Activated gamma-delta T cell (primary cell): ENCODE measurements at regions not wholly inside any gene's neighbourhood (a gene's known extent, or its start where the extent isn't known, plus 50 kb on each side); places are given as distances from the start of the nearest gene placed in this dataset.
A peak's percentile ranks its signal among the peaks of the same experiment; 100 is the strongest.
"Not testable (repeated sequence)": the region's sequence is repeated elsewhere in the genome, so short reads cannot be mapped to it uniquely, and the experiment has no call there.

Experiments used
- DNase-seq: peaks from one replicate; lab custom pipeline; 2025; lab: John Stamatoyannopoulos, UW

DNA sequence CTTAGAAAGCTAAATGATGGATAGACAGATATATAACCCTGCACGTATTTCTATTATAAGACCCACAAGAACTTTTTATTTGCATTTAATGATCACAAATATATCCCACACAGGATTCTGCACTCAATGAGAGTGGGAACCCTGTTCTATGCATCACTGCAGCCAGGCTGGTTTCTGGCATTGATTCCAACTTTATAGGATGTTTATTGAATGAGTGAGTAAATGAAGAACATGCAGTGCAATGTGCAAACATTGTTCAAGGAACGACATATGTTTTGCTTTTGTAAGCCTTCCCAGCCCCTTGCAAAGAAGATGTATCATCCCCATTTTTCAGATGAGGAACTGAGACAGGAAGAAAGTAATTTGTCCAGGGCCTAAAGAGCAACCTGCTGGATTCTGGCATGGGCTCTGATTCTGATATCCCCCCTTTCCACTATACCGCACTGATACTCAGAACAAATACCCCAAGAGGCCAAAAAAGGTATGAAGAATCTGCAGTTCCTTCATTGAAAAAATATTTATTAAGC is 246.3 kb downstream of the LACC1 start:
- no peak for DNase-seq

DNA sequence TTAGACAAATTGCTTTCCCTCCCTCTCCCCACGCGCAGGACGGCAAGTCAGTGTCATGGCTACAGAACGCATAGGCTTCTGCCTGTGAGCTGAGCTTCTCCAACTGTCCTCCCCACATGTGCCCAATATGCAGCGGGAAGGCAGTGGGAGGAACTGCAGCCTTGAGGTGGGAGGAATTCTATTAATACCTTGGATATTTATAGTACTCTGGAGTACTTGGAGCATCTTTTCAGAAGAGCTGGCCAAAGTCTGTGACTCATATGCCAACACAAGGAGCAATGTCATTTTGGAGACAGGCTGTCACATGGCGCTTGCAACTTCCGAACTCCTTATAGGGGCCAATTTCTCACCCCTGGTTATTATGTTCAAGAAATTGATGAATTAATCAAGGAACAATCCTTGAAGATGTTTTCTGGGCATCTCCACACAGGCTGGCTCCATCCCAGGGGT is 245.0 kb upstream of the SERP2 start:
- no peak for DNase-seq

DNA sequence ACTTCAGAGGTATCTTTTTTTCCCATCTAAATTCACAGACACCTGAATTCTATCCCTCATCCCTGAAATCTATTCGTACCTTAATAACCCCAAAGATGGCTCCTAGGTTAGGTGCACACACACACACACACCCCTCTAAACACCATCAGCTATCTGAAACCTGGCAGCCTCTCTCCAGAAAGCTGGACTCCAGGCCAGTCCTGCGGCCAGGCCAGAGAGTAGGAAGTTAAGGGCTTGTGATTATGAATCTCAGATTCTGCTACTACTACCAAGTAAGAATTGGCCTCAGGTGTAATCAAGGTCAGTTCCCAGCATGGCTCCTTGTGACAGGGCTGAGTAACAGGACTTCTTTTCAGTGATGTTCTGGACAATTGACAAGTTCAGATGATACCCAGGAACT is 244.2 kb upstream of the SERP2 start:
- no peak for DNase-seq

DNA sequence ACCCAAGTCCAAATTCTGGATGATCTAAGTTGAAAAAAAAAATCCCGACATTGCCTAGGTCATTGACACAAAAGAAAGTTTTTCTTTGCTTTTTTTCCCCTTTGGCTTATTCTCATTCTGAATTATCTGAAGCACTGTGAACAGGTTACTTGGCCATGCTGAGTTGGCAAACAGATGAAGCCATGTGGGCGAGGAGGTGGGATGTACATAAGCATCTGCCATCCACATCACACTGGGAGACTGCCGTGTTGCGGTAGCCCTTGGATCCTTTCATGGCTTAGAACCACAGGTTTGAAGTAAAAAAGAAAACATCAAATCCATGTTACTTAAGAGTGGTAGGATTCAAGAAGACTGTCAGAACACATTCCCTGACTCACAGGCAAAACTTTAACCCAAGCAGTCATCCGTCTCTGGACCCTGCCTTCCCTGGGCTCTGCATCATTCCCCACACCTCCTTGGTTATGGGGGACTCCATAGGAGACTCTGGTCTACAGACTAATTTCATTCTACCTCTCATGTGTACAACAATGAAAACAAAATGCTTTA is 242.5 kb upstream of the SERP2 start:
- DNase-seq = no peak

DNA sequence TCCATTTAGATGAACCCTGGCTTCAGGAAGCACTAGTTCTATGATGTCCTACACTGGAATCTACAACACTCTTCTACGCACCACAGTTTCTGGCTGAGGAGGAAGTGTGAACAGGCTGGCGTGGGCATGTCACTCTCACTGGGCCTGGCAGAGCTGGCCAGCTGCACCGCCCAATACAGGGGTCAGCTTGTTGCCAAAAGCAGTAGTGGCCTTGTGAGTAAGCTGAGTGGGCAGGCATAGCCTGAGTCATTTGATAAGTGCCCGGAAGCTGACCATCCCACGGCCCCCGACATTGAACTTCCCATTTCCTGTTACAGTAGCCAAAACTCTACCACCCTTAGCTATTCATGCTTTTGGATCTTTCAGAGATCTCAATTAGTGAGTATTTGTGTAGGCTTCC is 240.9 kb upstream of the SERP2 start:
- no peak for DNase-seq

DNA sequence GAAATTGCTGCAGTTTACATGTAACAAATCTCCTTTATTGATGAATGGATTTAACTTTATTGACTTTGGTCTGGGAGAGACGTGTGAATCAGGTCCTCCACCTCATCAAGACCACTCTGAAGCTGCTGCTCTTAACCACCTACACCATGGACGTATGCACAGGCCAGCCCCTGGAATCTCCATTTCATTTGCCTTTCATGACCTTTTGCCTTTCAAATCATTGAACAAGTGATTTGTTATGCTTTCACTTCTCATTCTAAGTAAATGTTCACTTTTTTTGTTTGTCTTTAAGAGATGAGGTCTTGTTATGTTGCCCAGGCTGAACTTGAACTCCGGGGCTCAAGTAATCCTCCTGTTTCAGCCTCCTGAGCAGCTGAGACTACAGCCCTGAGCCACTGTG is 240.0 kb upstream of the SERP2 start:
- no peak for DNase-seq

DNA sequence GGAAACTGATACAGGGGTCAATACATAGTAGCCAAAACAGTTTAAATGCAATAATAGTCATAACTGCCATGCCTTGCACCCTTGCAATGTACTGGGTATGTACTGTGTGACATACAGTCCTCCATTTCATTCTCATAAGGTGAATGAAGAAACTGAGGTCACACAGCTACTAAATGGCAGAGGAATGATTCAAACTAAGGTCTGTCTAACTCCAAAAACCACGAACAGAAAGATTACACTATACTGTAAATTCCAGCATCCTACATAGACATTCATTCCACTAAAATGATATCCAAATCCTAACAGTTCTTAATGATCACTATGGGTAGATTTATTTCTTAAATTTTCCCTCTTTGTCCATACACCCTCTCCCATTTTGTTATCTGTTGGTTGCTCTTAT is 238.1 kb upstream of the SERP2 start:
- DNase-seq = no peak

DNA sequence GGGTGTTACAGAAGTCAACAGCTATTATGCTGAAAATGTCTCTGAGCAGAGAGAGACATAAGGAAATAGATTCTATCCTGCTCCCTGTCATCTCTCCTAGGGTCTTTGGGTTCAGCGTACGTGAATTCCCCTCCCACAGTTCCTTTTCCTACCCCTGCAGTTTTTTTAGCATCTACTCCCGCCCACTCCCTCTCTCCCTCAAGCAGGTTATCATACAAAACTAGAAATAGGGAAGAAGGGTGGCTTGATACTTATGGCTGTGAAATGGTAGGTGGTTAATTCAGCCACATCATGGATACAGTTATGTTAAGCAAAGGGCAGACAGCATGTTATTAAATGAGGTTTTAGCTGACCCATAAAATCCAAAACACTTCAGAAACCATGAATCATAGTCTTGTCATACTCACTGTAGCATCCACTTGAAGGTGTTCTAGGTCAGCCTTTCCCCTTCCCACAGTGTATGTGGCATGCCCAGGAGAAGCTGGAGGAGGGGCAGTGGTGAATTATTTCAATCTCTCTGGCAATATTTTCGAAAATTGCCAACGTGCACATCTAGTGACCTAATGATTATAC is 236.8 kb upstream of the SERP2 start:
- DNase-seq = no peak

DNA sequence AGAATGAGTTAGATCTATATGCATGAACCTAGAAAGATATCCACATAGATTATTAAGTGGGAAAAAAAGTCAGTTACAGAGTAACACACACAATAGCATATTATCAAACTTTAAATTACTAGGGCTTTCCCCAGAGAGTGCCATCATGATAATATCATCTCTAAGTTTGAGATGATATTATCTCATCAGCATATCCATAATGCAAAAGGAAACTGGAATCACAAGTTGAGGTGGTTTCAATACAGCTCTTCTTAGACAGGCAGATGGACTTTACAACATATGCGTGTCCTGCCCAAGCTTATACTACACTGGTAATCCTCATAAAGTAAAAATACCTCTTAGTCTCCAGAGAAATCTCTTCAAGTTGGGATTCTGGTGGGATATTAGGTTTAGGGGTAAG is 236.2 kb upstream of the SERP2 start:
- DNase-seq = no peak

DNA sequence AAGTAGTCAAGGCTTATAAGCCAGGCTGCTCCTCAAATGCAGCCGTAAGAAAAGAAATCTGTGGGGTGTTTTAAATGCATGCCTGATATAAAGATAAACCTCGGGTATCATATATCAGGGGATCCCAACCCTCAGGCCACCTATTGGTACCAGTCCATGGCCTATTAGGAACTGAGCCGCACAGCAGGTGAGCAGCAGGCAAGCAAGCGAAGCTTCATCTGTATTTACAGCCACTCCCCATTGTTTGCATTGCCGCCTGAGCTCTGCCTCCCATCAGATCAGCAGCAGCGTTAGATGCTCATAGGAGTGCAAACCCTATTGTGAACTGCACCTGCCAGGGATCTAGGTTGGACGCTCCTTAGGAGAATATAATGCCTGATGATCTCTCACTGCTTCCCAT is 233.5 kb upstream of the SERP2 start:
- DNase-seq = no peak

DNA sequence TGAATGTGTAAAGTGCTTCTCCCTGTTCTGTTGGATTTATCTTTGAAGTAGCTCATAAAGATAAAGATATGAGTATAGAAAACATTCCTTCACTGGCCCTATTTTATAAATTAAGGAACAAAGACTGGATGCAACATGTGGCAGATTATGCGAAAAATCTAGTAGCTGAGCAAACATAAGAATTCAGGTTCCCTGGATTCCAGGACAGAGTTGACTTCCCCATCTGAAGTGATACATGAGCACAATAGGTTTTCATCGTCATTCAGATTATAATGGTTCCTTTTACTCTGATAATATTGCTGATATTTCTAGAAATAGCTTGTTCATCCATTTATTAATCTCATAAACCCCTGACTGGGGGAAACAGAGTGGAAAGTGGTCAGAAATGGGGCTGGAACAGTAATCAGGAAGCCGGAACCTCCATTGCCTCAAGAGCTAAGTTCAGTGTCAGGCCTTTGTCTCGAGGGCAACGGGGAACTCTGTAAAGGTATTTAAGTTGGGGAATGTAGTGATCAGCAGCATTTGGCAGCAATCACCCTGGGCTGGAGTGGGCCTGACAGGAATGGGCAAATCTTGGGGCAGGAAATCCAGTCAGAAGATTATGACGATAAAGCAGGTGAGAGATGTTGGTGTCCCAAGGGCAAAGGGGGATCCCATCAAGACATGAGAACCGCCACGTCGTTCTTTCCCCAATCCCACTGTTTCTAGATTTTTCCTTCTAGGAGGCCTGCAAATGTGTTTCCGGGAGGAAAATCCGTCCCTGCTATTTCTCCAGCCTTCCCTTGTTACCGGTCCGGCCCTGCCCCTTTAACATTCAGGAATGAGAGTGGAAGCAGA is 232.5 kb upstream of the SERP2 start:
- no peak for DNase-seq

DNA sequence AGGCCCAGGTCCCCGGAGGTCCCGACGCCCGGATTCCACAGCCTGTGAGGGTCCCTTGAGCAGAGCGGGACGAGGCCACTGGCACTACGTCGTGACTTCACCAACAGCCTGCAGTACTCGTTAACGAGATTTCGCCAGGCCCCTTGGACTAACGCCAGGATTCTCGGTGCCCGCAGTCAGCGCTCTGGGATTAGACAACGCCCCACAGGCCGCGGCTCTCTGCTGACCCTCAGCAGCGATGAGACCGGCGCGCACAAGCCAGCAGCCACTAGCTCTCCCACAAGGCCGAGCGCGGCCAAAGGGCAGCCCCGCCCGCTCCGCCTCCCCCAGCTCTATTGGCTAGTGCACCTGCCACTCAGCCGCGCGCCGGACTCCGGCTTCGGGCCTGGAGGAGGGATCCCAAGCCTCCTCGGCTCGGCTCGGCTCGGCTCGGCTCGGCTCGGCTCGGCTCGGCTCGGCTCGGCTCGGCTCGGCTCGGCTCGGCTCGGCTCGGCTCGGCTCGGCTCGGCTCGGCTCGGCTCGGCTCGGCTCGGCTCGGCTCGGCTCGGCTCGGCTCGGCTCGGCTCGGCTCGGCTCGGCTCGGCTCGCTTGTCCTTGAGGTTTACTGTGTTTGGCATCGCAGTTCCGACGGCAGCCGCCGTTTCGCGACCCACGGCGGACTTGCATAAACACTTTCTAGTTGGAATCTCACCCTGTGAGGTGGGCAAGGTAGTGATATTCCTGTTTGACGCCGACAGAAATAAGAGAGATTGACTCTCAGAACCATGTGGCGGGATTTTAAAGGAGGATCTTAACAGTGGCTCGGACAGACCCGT is 231.7 kb upstream of the SERP2 start:
- DNase-seq = peak; percentile 94

DNA sequence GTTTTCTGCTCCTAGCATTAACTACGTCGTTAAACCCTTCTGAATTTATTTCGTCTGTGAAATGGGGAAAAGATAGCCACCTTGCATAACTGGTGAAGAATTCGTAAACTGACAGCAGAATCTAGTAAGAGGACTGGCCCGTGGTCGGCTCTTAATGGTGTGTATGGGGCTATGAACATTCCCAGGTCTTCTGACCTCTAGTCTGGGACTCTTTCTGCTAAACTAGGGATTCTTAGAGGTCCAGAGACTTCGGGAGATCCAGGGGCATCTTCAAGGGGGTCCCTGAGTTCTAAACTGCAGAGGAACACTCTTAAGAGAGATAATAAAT is 231.1 kb upstream of the SERP2 start:
- no peak for DNase-seq

DNA sequence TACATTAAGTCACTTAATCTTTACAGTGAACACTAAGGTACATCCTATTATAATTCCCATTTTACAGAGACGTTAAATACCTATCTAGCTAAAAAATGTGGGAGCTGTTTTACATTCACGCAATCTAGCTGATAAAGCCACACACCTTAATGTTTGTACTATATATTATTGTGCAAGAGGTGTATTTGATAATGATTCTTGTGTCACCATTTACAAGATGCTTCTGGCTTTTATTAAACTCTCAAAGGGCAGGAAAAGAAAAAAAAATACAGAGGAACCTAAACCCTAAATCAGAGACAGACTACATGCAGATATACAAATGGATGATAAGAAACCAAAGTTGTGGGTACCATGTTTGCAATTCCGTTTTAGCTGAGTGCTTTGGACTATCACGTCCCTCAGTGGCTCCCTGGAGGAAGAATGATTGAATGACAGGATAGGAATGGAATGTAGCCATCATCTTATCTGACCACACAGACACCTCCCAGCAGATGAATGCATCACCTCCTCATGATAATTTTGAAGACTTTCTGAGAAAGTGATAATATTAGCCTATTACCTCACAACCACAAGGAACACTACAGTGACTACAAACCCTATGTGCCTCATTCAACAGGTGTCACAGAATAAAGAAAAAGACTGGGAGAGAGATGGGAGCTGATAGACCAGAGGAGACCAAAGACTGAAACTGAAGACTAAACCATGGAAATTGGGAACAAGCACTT is 230.5 kb upstream of the SERP2 start:
- no peak for DNase-seq

DNA sequence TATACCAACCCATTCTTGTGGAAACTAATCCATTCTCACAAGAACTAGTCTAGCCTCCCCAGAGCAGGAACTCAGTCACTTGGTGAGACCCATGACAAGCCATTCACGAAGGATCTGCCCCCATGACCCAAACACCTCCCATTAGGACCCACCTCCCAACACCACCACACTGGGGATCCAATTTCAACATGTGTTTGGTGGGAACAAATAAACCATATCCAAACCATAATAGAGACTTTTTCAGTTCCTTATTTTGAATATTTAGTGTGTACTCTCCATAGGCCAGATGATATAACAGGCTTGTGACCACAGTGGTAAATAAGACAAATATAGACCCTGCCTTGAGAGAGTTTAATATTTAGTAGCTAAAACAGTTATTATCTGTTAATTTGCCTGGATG is 227.5 kb upstream of the SERP2 start:
- no peak for DNase-seq

DNA sequence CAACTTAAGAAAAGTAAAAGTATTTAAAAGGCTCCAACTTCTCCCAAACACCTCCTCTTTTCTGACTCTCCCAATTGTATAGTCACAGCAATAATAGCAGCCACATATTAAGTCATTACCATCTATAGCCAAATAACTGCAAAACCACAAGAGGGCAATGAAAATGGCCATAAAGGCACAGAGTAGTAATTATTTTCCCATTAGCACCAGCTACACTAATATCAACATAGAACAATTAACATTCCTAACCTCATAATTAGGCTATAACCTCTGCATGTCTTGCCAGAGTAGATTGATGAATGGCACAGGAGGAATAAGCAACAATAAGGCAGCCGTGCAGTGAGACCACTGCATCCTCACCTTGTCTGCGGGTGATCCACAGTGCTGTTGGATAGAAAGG is 226.4 kb upstream of the SERP2 start:
- no peak for DNase-seq

DNA sequence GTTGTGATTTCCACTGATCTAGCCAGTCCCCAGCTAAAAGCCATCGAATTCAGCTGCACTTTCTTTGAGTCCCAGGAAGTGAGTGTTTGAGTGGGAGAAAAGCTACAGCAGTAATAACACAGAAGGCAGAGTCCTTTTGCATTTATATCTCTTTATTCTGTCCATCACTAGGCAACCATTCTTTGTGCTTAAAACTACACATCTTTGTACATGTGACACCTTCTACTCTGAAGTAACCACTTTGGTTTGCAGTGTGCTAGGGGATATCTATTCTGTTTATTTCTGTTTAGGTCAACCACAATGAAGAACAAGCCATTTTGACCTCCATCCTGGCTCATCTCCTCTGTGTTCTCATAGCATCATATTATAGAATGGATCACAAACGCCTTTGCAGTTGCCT is 226.0 kb upstream of the SERP2 start:
- no peak for DNase-seq

DNA sequence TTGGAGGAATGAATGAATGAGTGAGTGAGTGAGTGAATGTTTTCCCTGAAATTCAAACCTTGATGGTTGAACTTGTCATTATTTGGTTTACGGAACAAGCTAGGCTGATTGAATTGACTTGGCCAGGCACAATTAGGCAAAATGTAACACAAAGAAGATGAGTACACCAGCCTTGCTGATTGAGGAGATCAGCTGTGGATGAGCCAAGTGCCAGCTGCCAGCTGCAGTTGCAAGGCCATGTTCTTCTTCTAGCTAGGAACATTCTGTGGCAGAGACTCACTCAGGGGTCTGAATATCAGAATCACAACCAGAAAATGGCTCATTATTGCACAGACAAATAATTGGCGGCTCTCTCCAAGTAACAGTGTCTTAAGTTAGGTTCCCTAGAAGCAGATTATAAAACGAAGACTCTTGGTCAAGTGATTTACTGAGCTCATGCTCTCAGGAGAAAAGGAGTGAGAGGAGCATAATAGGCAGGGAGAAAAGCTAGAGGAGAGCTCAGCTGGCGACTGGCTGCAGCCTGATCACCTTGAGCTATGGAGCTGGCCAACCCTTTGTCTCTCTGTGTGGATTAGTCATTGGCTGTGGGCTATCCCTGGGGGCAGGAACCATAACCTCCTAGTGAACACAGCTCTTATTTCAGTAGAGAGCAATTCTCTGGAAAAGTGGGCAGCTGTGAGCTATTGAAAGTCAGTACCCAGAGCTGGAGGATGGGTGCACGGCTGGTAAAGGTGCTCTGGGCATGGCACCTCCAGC is 225.3 kb upstream of the SERP2 start:
- no peak for DNase-seq

DNA sequence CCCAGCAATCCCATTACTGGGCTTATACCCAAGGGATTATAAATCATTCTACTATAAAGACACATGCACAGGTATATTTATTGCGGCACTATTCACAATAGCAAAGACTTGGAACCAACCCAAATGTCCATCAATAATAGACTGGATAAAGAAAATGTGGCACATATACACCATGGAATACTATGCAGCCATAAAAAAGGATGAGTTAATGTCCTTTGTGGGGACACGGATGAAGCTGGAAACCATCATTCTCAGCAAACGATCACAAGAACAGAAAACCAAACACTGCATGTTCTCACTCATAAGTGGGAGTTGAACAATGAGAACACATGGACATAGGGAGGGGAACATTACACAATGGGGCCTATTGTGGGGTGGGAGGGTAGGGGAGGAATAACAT is 224.4 kb upstream of the SERP2 start:
- DNase-seq = not testable (repeated sequence)

DNA sequence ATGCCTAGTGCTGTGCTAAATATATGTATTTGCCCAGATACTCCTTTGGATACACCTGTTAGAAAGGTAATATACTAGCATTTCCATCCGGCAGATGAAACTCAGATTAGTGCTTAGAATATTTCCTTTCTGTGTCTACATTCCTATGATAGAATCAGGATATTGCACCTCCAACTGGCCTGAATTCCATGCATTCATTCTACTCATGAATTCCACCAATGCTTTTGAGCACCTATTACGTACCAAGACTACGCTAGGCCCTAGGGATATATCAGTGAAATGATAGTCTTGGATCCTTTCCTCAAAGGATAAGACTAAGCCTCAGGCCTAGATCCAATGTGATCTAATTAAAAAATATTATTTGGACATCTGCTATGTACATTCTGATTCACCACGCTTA is 223.8 kb upstream of the SERP2 start:
- DNase-seq = no peak

DNA sequence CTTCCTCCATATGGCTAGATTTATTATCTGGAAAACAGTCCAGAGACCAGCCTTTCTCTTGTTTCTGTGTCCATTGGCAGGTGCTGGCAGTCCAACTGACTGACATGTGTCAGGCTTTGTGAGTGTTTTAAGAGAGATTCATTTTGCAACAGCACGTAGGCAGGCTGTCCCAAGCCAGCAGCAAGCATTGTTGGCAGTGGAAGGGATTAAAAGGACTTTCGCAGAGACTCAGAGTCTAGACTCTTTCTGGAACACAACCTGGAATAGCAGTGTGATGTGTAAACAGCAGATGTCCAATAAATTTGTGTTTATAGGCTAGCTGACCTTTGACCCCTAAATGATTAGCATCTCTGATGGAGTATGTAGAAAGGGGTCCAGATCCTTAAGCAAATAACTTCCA is 222.2 kb upstream of the SERP2 start:
- DNase-seq = no peak
